ENCODE measurements at regions not wholly inside any gene's neighbourhood (a gene's known extent, or its start where the extent isn't known, plus 50 kb on each side); places are given as distances from the start of the nearest gene placed in this dataset.

- no peaks in the 10 kb centered on the region for H3K36me3 ChIP-seq (ENCODE audit: control insufficient read depth in 1 of 2, insufficient read depth in 2 of 2, low read length in 2 of 2)
- H3K9me3 ChIP-seq (ENCODE audit: control insufficient read depth in 1 of 2, low read length in 2 of 2): no peaks in the 10 kb centered on the region
- no peak overlapping the region for H3K4me3 ChIP-seq (ENCODE audit: low read depth in 1 of 2, low read length in 2 of 2)
- H3K27ac ChIP-seq (ENCODE audit: low read length): no peak overlapping the region
- peaks cover 0 to 9% of the 10 kb centered on the region in 2 donors for H3K4me1 ChIP-seq (ENCODE audit: control insufficient read depth in 1 of 2, insufficient read depth in 2 of 2, low read length in 2 of 2)
- no peaks in the 10 kb centered on the region for H3K27me3 ChIP-seq (ENCODE audit: low read depth, low read length)
These were observed 53.6 kb downstream of the ARF6 start for GRCh38 chr14:49946320-49947141.

- Histone ChIP-seq H3K36me3 (ENCODE audit: control insufficient read depth in 1 of 2, insufficient read depth in 2 of 2, low read length in 2 of 2) (no peaks in the 10 kb centered on the region), H3K9me3 (ENCODE audit: control insufficient read depth in 1 of 2, low read length in 2 of 2) (no peaks in the 10 kb centered on the region), H3K27me3 (ENCODE audit: low read depth, low read length) (no peaks in the 10 kb centered on the region), H3K4me3 (ENCODE audit: low read depth in 1 of 2, low read length in 2 of 2) (no peak overlapping the region), H3K4me1 (ENCODE audit: control insufficient read depth in 1 of 2, insufficient read depth in 2 of 2, low read length in 2 of 2) (peaks cover 0 to 9% of the 10 kb centered on the region in 2 donors), H3K27ac (ENCODE audit: low read length) (no peak overlapping the region)
These were observed 54.6 kb downstream of the ARF6 start for GRCh38 chr14:49947506-49947905.

- Histone ChIP-seq H3K27me3 (ENCODE audit: low read depth, low read length) (no peaks in the 10 kb centered on the region), H3K9me3 (ENCODE audit: control insufficient read depth in 1 of 2, low read length in 2 of 2) (no peaks in the 10 kb centered on the region), H3K27ac (ENCODE audit: low read length) (peak overlapping the region; percentile 21), H3K36me3 (ENCODE audit: control insufficient read depth in 1 of 2, insufficient read depth in 2 of 2, low read length in 2 of 2) (no peaks in the 10 kb centered on the region), H3K4me3 (ENCODE audit: low read depth in 1 of 2, low read length in 2 of 2) (no peak overlapping the region), H3K4me1 (ENCODE audit: control insufficient read depth in 1 of 2, insufficient read depth in 2 of 2, low read length in 2 of 2) (peaks cover 0 to 9% of the 10 kb centered on the region in 2 donors)
These were observed 57.7 kb downstream of the ARF6 start for GRCh38 chr14:49950275-49951228.

DNA sequence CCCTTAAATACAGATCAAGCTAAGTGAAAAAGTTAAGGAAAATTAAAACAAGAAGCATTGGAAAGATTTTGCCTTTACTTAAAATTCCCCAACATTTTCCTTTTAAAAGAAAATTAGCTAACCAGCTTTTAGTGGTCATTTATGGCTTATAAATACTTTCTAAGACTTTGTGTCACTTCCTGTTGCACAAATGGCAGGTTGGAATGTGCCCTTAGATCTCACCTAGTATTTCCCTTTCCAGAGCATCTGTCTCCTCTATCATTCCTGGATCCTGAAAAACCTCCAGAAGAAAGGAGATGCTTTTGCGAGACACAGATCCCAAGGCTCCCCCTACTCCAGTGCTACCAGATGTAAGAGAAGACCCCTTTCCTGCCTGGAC, 58.3 kb downstream of the ARF6 start:
- H3K27me3 ChIP-seq (ENCODE audit: low read depth, low read length): no peaks in the 10 kb centered on the region
- H3K4me1 ChIP-seq (ENCODE audit: control insufficient read depth in 1 of 2, insufficient read depth in 2 of 2, low read length in 2 of 2): peaks cover 0 to 9% of the 10 kb centered on the region in 2 donors
- H3K36me3 ChIP-seq (ENCODE audit: control insufficient read depth in 1 of 2, insufficient read depth in 2 of 2, low read length in 2 of 2): no peaks in the 10 kb centered on the region
- H3K27ac ChIP-seq (ENCODE audit: low read length): no peak overlapping the region
- no peak overlapping the region for H3K4me3 ChIP-seq (ENCODE audit: low read depth in 1 of 2, low read length in 2 of 2)
- H3K9me3 ChIP-seq (ENCODE audit: control insufficient read depth in 1 of 2, low read length in 2 of 2): no peaks in the 10 kb centered on the region

DNA sequence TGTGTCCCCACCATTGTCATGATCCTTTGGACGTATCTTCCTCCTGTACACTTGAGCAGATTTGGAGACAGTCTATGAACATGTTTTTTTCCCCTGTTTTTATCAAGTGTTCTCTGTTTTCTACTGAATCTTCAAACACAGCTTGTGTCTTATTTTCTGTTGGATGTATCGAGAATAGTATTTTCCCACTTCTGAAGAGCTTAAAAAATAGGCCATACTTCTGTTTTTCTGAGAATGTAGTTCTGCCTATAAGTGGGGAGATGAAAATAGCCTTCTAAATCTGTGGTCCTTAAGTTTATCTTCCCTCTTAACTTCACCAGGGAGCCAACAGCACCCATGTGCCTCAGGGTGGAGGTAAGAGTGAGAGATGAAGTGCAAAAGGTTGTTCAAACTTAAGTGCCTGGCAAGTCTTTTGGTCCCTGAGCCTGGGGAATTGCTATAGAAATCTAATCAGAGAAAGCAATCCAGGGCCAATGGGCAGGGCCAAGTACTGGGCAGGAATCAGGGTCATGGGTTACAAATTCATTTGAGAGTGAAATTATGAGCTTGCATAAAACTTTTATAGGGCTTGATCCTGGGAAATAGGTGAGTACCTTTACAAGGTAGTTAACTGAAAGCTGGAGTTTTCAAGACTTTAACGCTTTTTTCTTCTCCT, 58.9 kb downstream of the ARF6 start:
- Histone ChIP-seq H3K27ac (ENCODE audit: low read length) (no peak overlapping the region), H3K4me1 (ENCODE audit: control insufficient read depth in 1 of 2, insufficient read depth in 2 of 2, low read length in 2 of 2) (peaks cover 0 to 3% of the 10 kb centered on the region in 2 donors), H3K27me3 (ENCODE audit: low read depth, low read length) (no peaks in the 10 kb centered on the region), H3K9me3 (ENCODE audit: control insufficient read depth in 1 of 2, low read length in 2 of 2) (no peaks in the 10 kb centered on the region), H3K36me3 (ENCODE audit: control insufficient read depth in 1 of 2, insufficient read depth in 2 of 2, low read length in 2 of 2) (no peaks in the 10 kb centered on the region), H3K4me3 (ENCODE audit: low read depth in 1 of 2, low read length in 2 of 2) (no peak overlapping the region)

DNA sequence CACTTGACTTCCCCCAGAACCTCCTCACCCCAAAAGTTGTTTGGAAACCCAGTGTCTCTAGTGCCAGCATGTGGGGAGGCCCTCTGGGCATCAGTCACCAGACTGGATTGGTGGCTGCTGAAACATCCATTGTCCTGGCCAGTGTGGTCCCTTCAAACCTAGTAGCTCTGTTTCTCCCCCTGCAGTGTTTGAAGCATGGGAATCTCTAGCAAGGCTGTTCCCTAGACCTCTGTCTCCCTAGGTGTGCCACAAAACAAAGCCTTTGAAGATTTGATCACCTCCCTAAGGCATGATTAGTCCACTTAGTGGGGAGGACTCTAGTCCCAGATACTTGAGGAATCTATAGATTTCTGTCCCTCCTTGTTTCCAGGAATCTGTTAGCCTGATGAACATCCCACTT, 60.3 kb downstream of the ARF6 start:
- no peak overlapping the region for H3K4me3 ChIP-seq (ENCODE audit: low read depth in 1 of 2, low read length in 2 of 2)
- no peak overlapping the region for H3K27ac ChIP-seq (ENCODE audit: low read length)
- H3K36me3 ChIP-seq (ENCODE audit: control insufficient read depth in 1 of 2, insufficient read depth in 2 of 2, low read length in 2 of 2): no peaks in the 10 kb centered on the region
- H3K4me1 ChIP-seq (ENCODE audit: control insufficient read depth in 1 of 2, insufficient read depth in 2 of 2, low read length in 2 of 2): no peaks in the 10 kb centered on the region
- H3K9me3 ChIP-seq (ENCODE audit: control insufficient read depth in 1 of 2, low read length in 2 of 2): no peaks in the 10 kb centered on the region
- no peaks in the 10 kb centered on the region for H3K27me3 ChIP-seq (ENCODE audit: low read depth, low read length)

- H3K4me1 ChIP-seq (ENCODE audit: control insufficient read depth in 1 of 2, insufficient read depth in 2 of 2, low read length in 2 of 2): no peaks in the 10 kb centered on the region
- no peaks in the 10 kb centered on the region for H3K27me3 ChIP-seq (ENCODE audit: low read depth, low read length)
- H3K36me3 ChIP-seq (ENCODE audit: control insufficient read depth in 1 of 2, insufficient read depth in 2 of 2, low read length in 2 of 2): no peaks in the 10 kb centered on the region
- no peak overlapping the region for H3K4me3 ChIP-seq (ENCODE audit: low read depth in 1 of 2, low read length in 2 of 2)
- no peaks in the 10 kb centered on the region for H3K9me3 ChIP-seq (ENCODE audit: control insufficient read depth in 1 of 2, low read length in 2 of 2)
- no peak overlapping the region for H3K27ac ChIP-seq (ENCODE audit: low read length)
These were observed 61.3 kb downstream of the ARF6 start for GRCh38 chr14:49954171-49954631.

DNA sequence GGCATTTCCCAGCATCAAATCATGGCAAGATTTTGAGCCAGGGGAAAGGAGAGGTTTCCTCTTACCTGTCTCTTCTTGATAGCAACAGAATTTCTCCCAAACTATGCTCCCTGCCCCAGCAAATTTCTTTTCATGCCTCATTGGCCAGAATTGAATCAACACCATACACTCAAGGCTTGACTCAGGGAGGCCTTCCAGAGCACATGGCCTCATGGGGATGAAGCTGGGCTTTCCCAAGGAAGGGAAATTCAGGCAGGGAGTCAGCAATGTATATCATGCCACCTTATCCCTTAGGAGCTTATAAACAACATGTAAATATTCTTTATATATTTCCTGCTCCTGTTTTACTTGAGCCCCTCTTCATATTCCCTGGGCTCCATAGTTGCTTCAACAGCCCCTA, 62.1 kb downstream of the ARF6 start:
- H3K4me3 ChIP-seq (ENCODE audit: low read depth in 1 of 2, low read length in 2 of 2): no peak overlapping the region
- no peaks in the 10 kb centered on the region for H3K27me3 ChIP-seq (ENCODE audit: low read depth, low read length)
- no peaks in the 10 kb centered on the region for H3K4me1 ChIP-seq (ENCODE audit: control insufficient read depth in 1 of 2, insufficient read depth in 2 of 2, low read length in 2 of 2)
- H3K36me3 ChIP-seq (ENCODE audit: control insufficient read depth in 1 of 2, insufficient read depth in 2 of 2, low read length in 2 of 2): no peaks in the 10 kb centered on the region
- no peaks in the 10 kb centered on the region for H3K9me3 ChIP-seq (ENCODE audit: control insufficient read depth in 1 of 2, low read length in 2 of 2)
- no peak overlapping the region for H3K27ac ChIP-seq (ENCODE audit: low read length)

DNA sequence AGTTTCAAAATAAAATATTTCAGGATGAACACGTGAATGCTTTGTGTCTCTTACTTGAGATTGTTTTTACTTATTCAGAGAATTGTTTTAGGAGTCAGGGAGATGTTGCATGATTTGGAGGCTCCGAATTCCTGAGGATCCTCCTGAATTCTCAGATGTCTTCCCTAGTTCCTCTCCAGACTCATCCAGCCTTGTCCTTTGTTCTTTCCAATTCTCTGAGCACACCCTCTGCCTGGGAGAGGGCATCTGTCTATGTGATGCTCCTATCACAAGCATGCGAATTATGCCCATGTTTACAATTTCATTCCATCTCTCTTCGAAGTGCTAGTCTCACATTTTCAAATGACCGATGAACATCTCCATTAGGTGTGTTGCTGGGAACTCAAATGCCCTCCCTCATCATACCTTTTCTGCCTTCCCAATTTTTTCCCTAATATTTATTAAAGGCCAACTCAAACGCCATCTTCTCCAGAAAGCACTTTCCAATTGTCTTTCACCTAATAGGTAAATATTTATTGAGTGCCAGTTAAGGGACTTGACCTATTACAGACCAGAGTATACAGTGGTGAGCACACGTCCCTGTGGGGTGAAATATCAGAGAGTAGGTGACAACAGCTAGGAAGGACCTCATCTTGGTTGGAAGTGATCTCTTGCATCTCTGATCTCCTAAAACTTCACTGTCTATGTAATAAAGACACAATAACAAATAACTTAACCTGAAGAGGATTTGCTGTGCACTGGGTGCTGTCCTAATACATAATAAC, 64.4 kb downstream of the ARF6 start:
- H3K27me3 ChIP-seq (ENCODE audit: low read depth, low read length): no peaks in the 10 kb centered on the region
- H3K27ac ChIP-seq (ENCODE audit: low read length): no peak overlapping the region
- H3K36me3 ChIP-seq (ENCODE audit: control insufficient read depth in 1 of 2, insufficient read depth in 2 of 2, low read length in 2 of 2): no peaks in the 10 kb centered on the region
- no peaks in the 10 kb centered on the region for H3K9me3 ChIP-seq (ENCODE audit: control insufficient read depth in 1 of 2, low read length in 2 of 2)
- no peaks in the 10 kb centered on the region for H3K4me1 ChIP-seq (ENCODE audit: control insufficient read depth in 1 of 2, insufficient read depth in 2 of 2, low read length in 2 of 2)
- H3K4me3 ChIP-seq (ENCODE audit: low read depth in 1 of 2, low read length in 2 of 2): no peak overlapping the region

DNA sequence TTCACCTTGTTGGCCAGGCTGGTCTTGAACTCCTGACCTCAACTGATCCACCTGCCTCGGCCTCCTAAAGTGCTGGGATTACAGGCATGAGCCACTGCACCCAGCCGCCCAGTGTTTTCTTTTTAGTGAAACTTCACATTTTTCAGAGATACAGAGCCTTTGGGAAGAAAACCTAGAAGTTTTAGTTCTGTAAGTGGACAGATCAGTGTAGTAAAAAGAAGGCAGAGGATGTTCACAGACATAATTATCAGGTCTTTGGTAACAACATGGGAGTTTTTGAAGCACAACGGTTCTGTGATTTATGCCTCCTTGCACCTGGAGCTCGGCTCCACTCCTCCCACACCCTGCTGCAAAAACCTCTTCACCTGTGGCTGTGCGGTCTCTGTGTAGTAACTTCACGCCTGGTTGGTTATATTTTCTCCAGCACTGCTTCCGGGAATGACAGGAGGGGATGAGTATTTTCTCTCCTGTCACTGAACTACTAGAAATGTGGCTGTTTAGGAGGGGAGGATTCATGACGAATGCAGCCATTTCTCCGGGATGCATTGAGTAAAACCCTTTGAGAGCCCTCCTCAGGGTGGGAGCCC, 67.0 kb downstream of the ARF6 start:
- H3K27me3 ChIP-seq (ENCODE audit: low read depth, low read length): no peaks in the 10 kb centered on the region
- no peak overlapping the region for H3K27ac ChIP-seq (ENCODE audit: low read length)
- no peaks in the 10 kb centered on the region for H3K4me1 ChIP-seq (ENCODE audit: control insufficient read depth in 1 of 2, insufficient read depth in 2 of 2, low read length in 2 of 2)
- no peak overlapping the region for H3K4me3 ChIP-seq (ENCODE audit: low read depth in 1 of 2, low read length in 2 of 2)
- H3K36me3 ChIP-seq (ENCODE audit: control insufficient read depth in 1 of 2, insufficient read depth in 2 of 2, low read length in 2 of 2): no peaks in the 10 kb centered on the region
- no peaks in the 10 kb centered on the region for H3K9me3 ChIP-seq (ENCODE audit: control insufficient read depth in 1 of 2, low read length in 2 of 2)

All from muscle layer of duodenum (tissue), 2 donors.